HEK293 (cell line): ENCODE measurements at regions not wholly inside any gene's neighbourhood (a gene's known extent, or its start where the extent isn't known, plus 50 kb on each side); places are given as distances from the start of the nearest gene placed in this dataset.

Experiments used
- CTCF ChIA-PET: fragments of 350-600 bp; formaldehyde crosslinking; extraction: SDS; loops from one replicate; lab custom pipeline; 2021; ENCODE audit warnings: antibody characterized with exemption; lab: Yijun Ruan, JAX
- POLR2A ChIA-PET: fragments of 300-600 bp; formaldehyde crosslinking; extraction: SDS; loops from one replicate; lab custom pipeline; 2020; ENCODE audit warnings: antibody characterized with exemption, inconsistent platforms; lab: Yijun Ruan, JAX
- H3K27ac ChIP-seq: fragments of 200-500 bp; sonication (Bioruptor generic); 2 replicates; pipeline ENCODE4 v1.5.1; 2014; ENCODE audit warnings: low read depth, low read length, control low read depth, inconsistent platforms; ENCODE audit errors: extremely low read depth
- H3K36me3 ChIP-seq, 2 experiments: fragments of 200-500 bp in 1 of 2; sonication (Bioruptor generic) in 1 of 2; 1 replicate in 1 of 2; 2 replicates in 1 of 2; pipeline ENCODE4 v1.5.1; 2014 to 2017; ENCODE audit warnings: inconsistent platforms in 2 of 2, low read length in 2 of 2; ENCODE audit not compliant: control insufficient read depth in 2 of 2, insufficient read depth in 1 of 2
- H3K4me1 ChIP-seq: fragments of 200-500 bp; sonication (Bioruptor generic); 2 replicates; pipeline ENCODE4 v1.5.1; 2014; ENCODE audit warnings: mild to moderate bottlenecking, low read length, inconsistent platforms; ENCODE audit not compliant: control insufficient read depth, insufficient read depth
- H3K4me3 ChIP-seq: 2 replicates; pipeline ENCODE4 v1.5.1; 2011; ENCODE audit warnings: low read depth, mild to moderate bottlenecking, control low read depth, low read length, moderate library complexity
- H3K9me3 ChIP-seq: fragments of 200-500 bp; sonication (Bioruptor generic); 2 replicates; pipeline ENCODE4 v1.5.1; 2014; ENCODE audit warnings: low read depth, low read length, inconsistent platforms; ENCODE audit not compliant: control insufficient read depth, insufficient read depth
- AEBP2 ChIP-seq: fragments of 450-650 bp; formaldehyde crosslinking; IDR thresholded peaks from 2 replicates; pipeline ENCODE4 v1.5.1; 2016; ENCODE audit warnings: missing biosample characterization, missing genetic modification characterization, borderline replicate concordance
- CTCF ChIP-seq: fragments of 450-650 bp; formaldehyde crosslinking; IDR thresholded peaks from 2 replicates; pipeline ENCODE4 v1.5.1; 2016; ENCODE audit warnings: missing biosample characterization, missing genetic modification characterization
- GFI1B ChIP-seq: fragments of 450-650 bp; formaldehyde crosslinking; IDR thresholded peaks from 2 replicates; pipeline ENCODE4 v1.5.1; 2016; ENCODE audit warnings: missing biosample characterization, missing genetic modification characterization
- GLI4 ChIP-seq: fragments of 450-650 bp; formaldehyde crosslinking; IDR thresholded peaks from 2 replicates; pipeline ENCODE4 v1.5.1; 2016; ENCODE audit warnings: missing biosample characterization, missing genetic modification characterization
- KLF17 ChIP-seq: fragments of 450-650 bp; formaldehyde crosslinking; IDR thresholded peaks from 2 replicates; pipeline ENCODE4 v1.5.1; 2016; ENCODE audit warnings: missing biosample characterization, missing genetic modification characterization
- PATZ1 ChIP-seq: fragments of 450-650 bp; formaldehyde crosslinking; IDR thresholded peaks from 2 replicates; pipeline ENCODE4 v1.5.1; 2016; ENCODE audit warnings: missing biosample characterization, missing genetic modification characterization
- PBX3 ChIP-seq: sonication (generic); formaldehyde crosslinking; IDR thresholded peaks from 2 replicates; pipeline ENCODE4 v1.8.1; 2022; ENCODE audit warnings: mild to moderate bottlenecking, moderate library complexity, missing genetic modification reagents
- SETDB1 ChIP-seq: IDR thresholded peaks from one replicate; pipeline ENCODE4 v1.6.1; 2017; ENCODE audit warnings: mild to moderate bottlenecking, low read length, moderate library complexity, mixed read lengths; ENCODE audit not compliant: insufficient read length
- ZEB2 ChIP-seq: fragments of 450-650 bp; formaldehyde crosslinking; IDR thresholded peaks from 2 replicates; pipeline ENCODE4 v1.5.1; 2016; ENCODE audit warnings: missing biosample characterization, missing genetic modification characterization
- ZNF112 ChIP-seq: fragments of 450-650 bp; formaldehyde crosslinking; IDR thresholded peaks from 2 replicates; pipeline ENCODE4 v1.5.0; 2017; ENCODE audit warnings: missing biosample characterization, missing genetic modification characterization
- ZNF175 ChIP-seq: fragments of 450-650 bp; formaldehyde crosslinking; IDR thresholded peaks from 2 replicates; pipeline ENCODE4 v1.5.1; 2016; ENCODE audit warnings: missing biosample characterization, missing genetic modification characterization
- ZNF2 ChIP-seq: fragments of 450-650 bp; formaldehyde crosslinking; IDR thresholded peaks from 2 replicates; pipeline ENCODE4 v1.5.1; 2016; ENCODE audit warnings: missing biosample characterization, missing genetic modification characterization
- ZNF280C ChIP-seq: fragments of 450-650 bp; formaldehyde crosslinking; IDR thresholded peaks from 2 replicates; pipeline ENCODE4 v1.5.1; 2016; ENCODE audit warnings: missing biosample characterization, missing genetic modification characterization
- ZNF341 ChIP-seq: fragments of 450-650 bp; formaldehyde crosslinking; IDR thresholded peaks from 2 replicates; pipeline ENCODE4; 2016; ENCODE audit warnings: low read depth, missing biosample characterization, missing genetic modification characterization
- ZNF350 ChIP-seq: fragments of 450-650 bp; formaldehyde crosslinking; IDR thresholded peaks from 2 replicates; pipeline ENCODE4 v1.5.0; 2017; ENCODE audit warnings: missing biosample characterization, mild to moderate bottlenecking, missing genetic modification characterization
- ZNF354C ChIP-seq: fragments of 450-650 bp; formaldehyde crosslinking; IDR thresholded peaks from 2 replicates; pipeline ENCODE4 v1.5.1; 2016; ENCODE audit warnings: missing biosample characterization, missing genetic modification characterization, low read depth, borderline replicate concordance
- ZNF362 ChIP-seq: fragments of 450-650 bp; formaldehyde crosslinking; IDR thresholded peaks from 2 replicates; pipeline ENCODE4 v1.5.1; 2016; ENCODE audit warnings: missing biosample characterization, missing genetic modification characterization
- ZNF37A ChIP-seq: fragments of 450-650 bp; IDR thresholded peaks from 2 replicates; pipeline ENCODE4 v1.5.1; 2018; ENCODE audit warnings: missing biosample characterization, missing genetic modification characterization
- ZNF624 ChIP-seq: fragments of 450-650 bp; formaldehyde crosslinking; IDR thresholded peaks from 2 replicates; pipeline ENCODE4 v1.5.1; 2017; ENCODE audit warnings: missing biosample characterization, missing genetic modification characterization
- ZNF664 ChIP-seq: fragments of 450-650 bp; formaldehyde crosslinking; IDR thresholded peaks from 2 replicates; pipeline ENCODE4 v1.5.1; 2016; ENCODE audit warnings: missing biosample characterization, missing genetic modification characterization
- ZNF785 ChIP-seq: fragments of 450-650 bp; formaldehyde crosslinking; IDR thresholded peaks from 2 replicates; pipeline ENCODE4 v1.5.1; 2016; ENCODE audit warnings: missing biosample characterization, missing genetic modification characterization
- ZSCAN16 ChIP-seq: fragments of 450-650 bp; formaldehyde crosslinking; IDR thresholded peaks from 2 replicates; pipeline ENCODE4 v1.5.1; 2016; ENCODE audit warnings: missing biosample characterization, missing genetic modification characterization

GRCh38 chr11:109821511-109821910, 271.7 kb upstream of the ZC3H12C start (continued):
- TF ChIP-seq ZNF664 (tag by site-specific recombination): no peak
- no peak for TF ChIP-seq ZNF2 (tag by site-specific recombination)

DNA sequence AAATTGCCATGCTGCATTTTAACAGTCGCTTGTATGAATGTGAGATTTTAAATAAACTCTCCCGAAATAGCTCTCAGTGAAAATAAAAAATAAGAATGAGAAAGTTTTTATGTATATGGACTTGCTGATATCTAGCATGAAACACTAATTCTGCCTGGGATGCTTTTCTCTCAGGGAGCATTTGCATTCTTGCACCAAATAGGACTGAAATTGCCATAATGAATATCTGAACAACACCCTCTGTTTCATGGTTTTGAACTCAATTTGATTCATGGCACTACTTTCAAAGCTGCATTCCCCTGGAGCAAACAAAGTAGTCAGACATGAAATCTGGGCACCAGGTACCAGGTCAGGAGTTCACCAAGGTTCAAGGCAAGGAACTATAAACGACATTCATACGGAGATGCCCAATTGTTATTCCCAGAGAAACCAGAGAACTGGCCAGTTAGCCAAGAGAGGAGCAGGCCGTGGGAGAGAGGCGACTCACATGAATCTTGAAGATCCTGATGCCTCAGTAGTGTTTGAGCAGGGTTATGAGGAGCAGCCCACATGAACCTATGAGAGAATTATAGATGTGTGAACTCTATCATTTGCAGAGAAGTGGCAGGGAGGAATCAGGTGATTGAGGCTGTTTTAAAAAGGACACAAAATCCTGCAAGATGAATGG, 270.6 kb upstream of the ZC3H12C start:
- TF ChIP-seq ZNF785 (tag by site-specific recombination) (no peak), PBX3 (CRISPR knock-in tag) (no peak), ZNF354C (tag by site-specific recombination) (no peak), ZNF175 (tag by site-specific recombination) (no peak), AEBP2 (tag by site-specific recombination) (no peak), KLF17 (tag by site-specific recombination) (no peak), GLI4 (tag by site-specific recombination) (no peak), ZNF624 (tag by site-specific recombination) (no peak), ZNF350 (tag by site-specific recombination) (no peak), ZNF112 (tag by site-specific recombination) (no peak), CTCF (tag by site-specific recombination) (no peak)
- TF ChIP-seq, all 188 proteins: peak for 0
- Histone ChIP-seq H3K4me3 (no peak overlapping the region), H3K9me3 (no peaks in the 10 kb centered on the region), H3K36me3 (no peaks in the 10 kb centered on the region), H3K4me1 (no peaks in the 10 kb centered on the region), H3K27ac (no peak overlapping the region)
- CTCF ChIA-PET: interaction anchor here (0.6 kb wide), 1 partner anchor 107 kb away, joined by 6 read pairs; no protein-coding TSS in a partner anchor
- POLR2A ChIA-PET: no interaction called here

- POLR2A ChIA-PET: no interaction called here
- Histone ChIP-seq H3K4me3 (no peak overlapping the region), H3K4me1 (no peaks in the 10 kb centered on the region), H3K9me3 (no peaks in the 10 kb centered on the region), H3K36me3 (no peaks in the 10 kb centered on the region)
- TF ChIP-seq ZEB2 (tag by site-specific recombination) (no peak), GFI1B (tag by site-specific recombination) (no peak), PATZ1 (tag by site-specific recombination) (no peak), ZNF341 (tag by site-specific recombination) (no peak), ZNF624 (tag by site-specific recombination) (no peak), ZNF280C (tag by site-specific recombination) (no peak), ZNF37A (no peak), SETDB1 (no peak), ZNF362 (tag by site-specific recombination) (no peak), ZSCAN16 (tag by site-specific recombination) (no peak)
- TF ChIP-seq, all 188 proteins: peak for 0
- CTCF ChIA-PET: no interaction called here
- no peak overlapping the region for H3K27ac ChIP-seq
Measured at GRCh38 chr11:109828387-109828786, 264.8 kb upstream of the ZC3H12C start.
